Astrocyte (in vitro differentiated cells and primary cell): ENCODE measurements at regions not wholly inside any gene's neighbourhood (a gene's known extent, or its start where the extent isn't known, plus 50 kb on each side); places are given as distances from the start of the nearest gene placed in this dataset.

Experiments used
- DNase-seq: peaks from one replicate; pipeline ENCODE4 v3.0.0-alpha.2; 2010; ENCODE audit warnings: low read depth
- FAIRE-seq: peaks from 2 replicates; lab custom pipeline; 2011; peaks lifted over from hg19 to GRCh38; lab: Jason Lieb, UNC
- H2AFZ ChIP-seq: 2 replicates; pipeline ENCODE4 v1.6.0; 2012; ENCODE audit warnings: low read depth, low read length, inconsistent platforms
- H3K27ac ChIP-seq: 2 replicates; pipeline ENCODE4 v1.5.1; 2011; ENCODE audit warnings: low read depth, low read length, inconsistent platforms
- H3K27me3 ChIP-seq: 2 replicates; pipeline ENCODE4 v1.6.0; 2011; ENCODE audit warnings: low read length, inconsistent platforms; ENCODE audit not compliant: insufficient read depth
- H3K36me3 ChIP-seq: 2 replicates; pipeline ENCODE4 v1.5.1; 2011; ENCODE audit warnings: low read length, inconsistent platforms; ENCODE audit not compliant: insufficient read depth
- H3K4me1 ChIP-seq: 2 replicates; pipeline ENCODE4 v1.5.1; 2011; ENCODE audit warnings: low read length, inconsistent platforms; ENCODE audit not compliant: insufficient read depth
- H3K4me2 ChIP-seq: 2 replicates; pipeline ENCODE4 v1.6.0; 2012; ENCODE audit warnings: low read length, inconsistent platforms
- H3K4me3 ChIP-seq: 2 replicates; pipeline ENCODE4 v1.5.1; 2011; ENCODE audit warnings: low read depth, mild to moderate bottlenecking, low read length, inconsistent platforms; ENCODE audit not compliant: insufficient read depth
- H3K79me2 ChIP-seq: 2 replicates; pipeline ENCODE4 v1.6.0; 2012; ENCODE audit warnings: mild to moderate bottlenecking, low read length, inconsistent platforms; ENCODE audit not compliant: insufficient read depth
- H3K9ac ChIP-seq: 2 replicates; pipeline ENCODE4 v1.6.0; 2012; ENCODE audit warnings: mild to moderate bottlenecking, low read length, inconsistent platforms
- H3K9me3 ChIP-seq: 2 replicates; pipeline ENCODE4 v1.5.1; 2012; ENCODE audit warnings: low read depth, mild to moderate bottlenecking, low read length, inconsistent platforms; ENCODE audit not compliant: insufficient read depth
- H4K20me1 ChIP-seq: 2 replicates; pipeline ENCODE4 v1.6.0; 2012; ENCODE audit warnings: low read length, inconsistent platforms; ENCODE audit not compliant: insufficient read depth
- H3K27ac Mint-ChIP-seq: one replicate; pipeline ENCODE4 v1.8.0; 2021; ENCODE audit warnings: mild to moderate bottlenecking, mixed read lengths; ENCODE audit not compliant: unreplicated experiment
- H3K27me3 Mint-ChIP-seq: one replicate; pipeline ENCODE4 v1.8.0; 2021; ENCODE audit warnings: low read depth, mixed read lengths; ENCODE audit not compliant: unreplicated experiment
- H3K36me3 Mint-ChIP-seq: one replicate; pipeline ENCODE4 v1.8.0; 2021; ENCODE audit warnings: low read depth, mixed read lengths; ENCODE audit not compliant: unreplicated experiment
- H3K4me1 Mint-ChIP-seq: one replicate; pipeline ENCODE4 v1.8.0; 2021; ENCODE audit warnings: low read depth, mixed read lengths; ENCODE audit not compliant: unreplicated experiment
- H3K4me3 Mint-ChIP-seq: one replicate; pipeline ENCODE4 v1.8.0; 2021; ENCODE audit warnings: mild to moderate bottlenecking, moderate library complexity, mixed read lengths; ENCODE audit not compliant: unreplicated experiment
- H3K9me3 Mint-ChIP-seq: one replicate; pipeline ENCODE4 v1.8.0; 2021; ENCODE audit warnings: mild to moderate bottlenecking, mixed read lengths; ENCODE audit not compliant: unreplicated experiment
- EZH2 ChIP-seq: IDR thresholded peaks from 2 replicates; pipeline ENCODE4 v1.6.1; 2012; ENCODE audit warnings: mild to moderate bottlenecking, low read length, inconsistent platforms; ENCODE audit not compliant: insufficient read depth
- TF ChIP-seq, protein P1 (sequence below): IDR thresholded peaks from 2 replicates; pipeline ENCODE4 v1.5.1; 2011; ENCODE audit warnings: low read depth, mild to moderate bottlenecking, inconsistent platforms, low read length, moderate library complexity; ENCODE audit not compliant: insufficient read depth

GRCh38 chr15:37783290-37783689, 151.2 kb upstream of the TMCO5A start:
- H3K9ac ChIP-seq, result no peak overlapping the region
- no peaks in the 10 kb centered on the region for H3K4me1 ChIP-seq
- FAIRE-seq (no peak), DNase-seq (peak; percentile 26)
- peaks cover 7% of the 10 kb centered on the region for H3K4me1 Mint-ChIP-seq
- no peaks in the 10 kb centered on the region for H4K20me1 ChIP-seq
- H3K4me3 ChIP-seq, result no peak overlapping the region
- peaks cover 2% of the 10 kb centered on the region for H3K9me3 Mint-ChIP-seq
- no peak overlapping the region for H3K27ac Mint-ChIP-seq
- no peak overlapping the region for H3K27ac ChIP-seq
- H3K4me2 ChIP-seq, result no peak overlapping the region
- no peaks in the 10 kb centered on the region for H3K9me3 ChIP-seq
- H3K27me3 Mint-ChIP-seq, result no peaks in the 10 kb centered on the region
- no peaks in the 10 kb centered on the region for H3K79me2 ChIP-seq
- TF ChIP-seq, protein P1, sequence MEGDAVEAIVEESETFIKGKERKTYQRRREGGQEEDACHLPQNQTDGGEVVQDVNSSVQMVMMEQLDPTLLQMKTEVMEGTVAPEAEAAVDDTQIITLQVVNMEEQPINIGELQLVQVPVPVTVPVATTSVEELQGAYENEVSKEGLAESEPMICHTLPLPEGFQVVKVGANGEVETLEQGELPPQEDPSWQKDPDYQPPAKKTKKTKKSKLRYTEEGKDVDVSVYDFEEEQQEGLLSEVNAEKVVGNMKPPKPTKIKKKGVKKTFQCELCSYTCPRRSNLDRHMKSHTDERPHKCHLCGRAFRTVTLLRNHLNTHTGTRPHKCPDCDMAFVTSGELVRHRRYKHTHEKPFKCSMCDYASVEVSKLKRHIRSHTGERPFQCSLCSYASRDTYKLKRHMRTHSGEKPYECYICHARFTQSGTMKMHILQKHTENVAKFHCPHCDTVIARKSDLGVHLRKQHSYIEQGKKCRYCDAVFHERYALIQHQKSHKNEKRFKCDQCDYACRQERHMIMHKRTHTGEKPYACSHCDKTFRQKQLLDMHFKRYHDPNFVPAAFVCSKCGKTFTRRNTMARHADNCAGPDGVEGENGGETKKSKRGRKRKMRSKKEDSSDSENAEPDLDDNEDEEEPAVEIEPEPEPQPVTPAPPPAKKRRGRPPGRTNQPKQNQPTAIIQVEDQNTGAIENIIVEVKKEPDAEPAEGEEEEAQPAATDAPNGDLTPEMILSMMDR, result no peak
- no peak for TF ChIP-seq EZH2
- H2AFZ ChIP-seq, result no peak overlapping the region
- H3K36me3 ChIP-seq, result no peaks in the 10 kb centered on the region
- H3K36me3 Mint-ChIP-seq, result no peaks in the 10 kb centered on the region
- H3K27me3 ChIP-seq, result no peaks in the 10 kb centered on the region
- H3K4me3 Mint-ChIP-seq, result no peak overlapping the region

- no peaks in the 10 kb centered on the region for H3K9me3 Mint-ChIP-seq
- peak overlapping the region; percentile 9 for H3K27ac Mint-ChIP-seq
- no peaks in the 10 kb centered on the region for H3K27me3 Mint-ChIP-seq
- no peak overlapping the region for H3K27ac ChIP-seq
- H4K20me1 ChIP-seq, result no peaks in the 10 kb centered on the region
- DNase-seq (no peak), FAIRE-seq (no peak)
- H2AFZ ChIP-seq, result no peak overlapping the region
- H3K4me3 Mint-ChIP-seq, result no peak overlapping the region
- no peaks in the 10 kb centered on the region for H3K36me3 ChIP-seq
- no peaks in the 10 kb centered on the region for H3K79me2 ChIP-seq
- peaks cover 22% of the 10 kb centered on the region for H3K4me1 ChIP-seq
- H3K4me1 Mint-ChIP-seq, result peaks cover 32% of the 10 kb centered on the region
- TF ChIP-seq, protein P1, result no peak
- TF ChIP-seq EZH2, result no peak
- H3K36me3 Mint-ChIP-seq, result no peaks in the 10 kb centered on the region
- no peak overlapping the region for H3K4me2 ChIP-seq
- H3K9ac ChIP-seq, result no peak overlapping the region
- no peaks in the 10 kb centered on the region for H3K9me3 ChIP-seq
- H3K27me3 ChIP-seq, result no peaks in the 10 kb centered on the region
- no peak overlapping the region for H3K4me3 ChIP-seq
Measured at GRCh38 chr15:37788330-37788729, 146.1 kb upstream of the TMCO5A start.

- no peaks in the 10 kb centered on the region for H4K20me1 ChIP-seq
- Mint-ChIP-seq H3K27ac (no peak overlapping the region), H3K4me1 (peaks cover 32% of the 10 kb centered on the region), H3K27me3 (no peaks in the 10 kb centered on the region), H3K9me3 (no peaks in the 10 kb centered on the region), H3K36me3 (no peaks in the 10 kb centered on the region), H3K4me3 (no peak overlapping the region)
- peak overlapping the region; percentile 49 for H3K4me2 ChIP-seq
- H3K27me3 ChIP-seq, result no peaks in the 10 kb centered on the region
- H3K36me3 ChIP-seq, result no peaks in the 10 kb centered on the region
- H3K9ac ChIP-seq, result no peak overlapping the region
- H3K79me2 ChIP-seq, result no peaks in the 10 kb centered on the region
- no peak overlapping the region for H3K4me3 ChIP-seq
- no peak for TF ChIP-seq EZH2
- TF ChIP-seq, protein P1, result no peak
- H2AFZ ChIP-seq, result no peak overlapping the region
- peaks cover 22% of the 10 kb centered on the region for H3K4me1 ChIP-seq
- H3K9me3 ChIP-seq, result no peaks in the 10 kb centered on the region
- DNase-seq, result no peak
- no peak for FAIRE-seq
- H3K27ac ChIP-seq, result peak overlapping the region; percentile 59
Measured at GRCh38 chr15:37788767-37789396, 145.6 kb upstream of the TMCO5A start.
